ENCODE measurements at regions not wholly inside any gene's neighbourhood (a gene's known extent, or its start where the extent isn't known, plus 50 kb on each side); places are given as distances from the start of the nearest gene placed in this dataset.

DNA sequence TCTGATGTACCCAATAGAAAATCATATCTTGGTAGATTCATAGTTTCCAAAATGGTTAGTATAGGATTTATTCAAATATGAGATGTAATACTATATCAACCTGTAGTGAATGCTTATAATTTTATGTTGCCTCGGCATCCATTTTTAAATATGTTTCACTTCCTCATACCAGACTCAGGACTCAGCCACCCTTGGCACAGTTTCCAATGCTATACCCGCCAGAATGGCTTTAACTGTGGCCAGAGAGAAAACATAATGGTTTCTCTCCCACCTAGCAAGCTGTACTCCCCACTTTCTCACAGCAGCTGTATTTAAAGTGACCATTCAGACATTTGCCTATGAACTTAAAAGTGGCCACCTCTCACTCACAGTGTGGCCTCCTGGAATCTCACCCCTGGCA, 466.6 kb upstream of the PABPC4L start:
- Histone ChIP-seq H3K4me3 (ENCODE audit: insufficient read depth, low read depth, low read length) (no peak overlapping the region), H3K27me3 (ENCODE audit: control insufficient read depth, insufficient read depth, low read length, poor library complexity, severe bottlenecking) (no peaks in the 10 kb centered on the region), H3K9me3 (ENCODE audit: control insufficient read depth, low read length) (no peaks in the 10 kb centered on the region), H3K27ac (ENCODE audit: insufficient read depth, low read depth, low read length, poor library complexity, severe bottlenecking) (no peak overlapping the region), H3K36me3 (ENCODE audit: control insufficient read depth, insufficient read depth, low read length) (no peaks in the 10 kb centered on the region), H3K4me1 (ENCODE audit: control insufficient read depth, insufficient read depth, low read length) (no peaks in the 10 kb centered on the region)
- 90 to 91% methylated on average over 2 of the region's 2 CpGs for WGBS, 2 experiments

- Histone ChIP-seq H3K27me3 (ENCODE audit: control insufficient read depth, insufficient read depth, low read length, poor library complexity, severe bottlenecking) (no peaks in the 10 kb centered on the region), H3K27ac (ENCODE audit: insufficient read depth, low read depth, low read length, poor library complexity, severe bottlenecking) (no peak overlapping the region), H3K4me1 (ENCODE audit: control insufficient read depth, insufficient read depth, low read length) (no peaks in the 10 kb centered on the region), H3K4me3 (ENCODE audit: insufficient read depth, low read depth, low read length) (no peak overlapping the region), H3K36me3 (ENCODE audit: control insufficient read depth, insufficient read depth, low read length) (no peaks in the 10 kb centered on the region), H3K9me3 (ENCODE audit: control insufficient read depth, low read length) (no peaks in the 10 kb centered on the region)
- WGBS, 2 experiments = 92 to 95% methylated on average over 4 of the region's 4 CpGs
Measured at GRCh38 chr4:134666640-134667039, 465.1 kb upstream of the PABPC4L start.

DNA sequence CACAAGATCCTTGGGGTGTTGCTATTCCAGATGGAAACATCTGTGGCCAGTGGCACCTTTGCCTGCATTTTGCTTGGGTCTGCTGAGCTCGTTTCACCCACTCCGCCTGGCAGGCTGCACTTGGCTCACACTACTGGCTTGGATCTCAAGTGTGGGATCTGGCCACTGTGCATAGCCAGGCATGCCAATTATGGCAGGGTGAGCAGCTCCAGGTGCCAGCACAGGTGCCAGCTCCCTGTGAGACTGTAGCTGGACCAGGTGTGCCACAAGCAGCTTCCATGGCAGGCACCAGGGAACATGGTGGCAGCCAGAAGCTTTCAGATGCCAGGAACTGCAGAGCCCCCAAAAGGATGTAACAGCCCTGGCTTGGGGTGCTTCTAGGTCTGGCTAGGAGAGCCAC, 463.8 kb upstream of the PABPC4L start:
- Histone ChIP-seq H3K27me3 (ENCODE audit: control insufficient read depth, insufficient read depth, low read length, poor library complexity, severe bottlenecking) (no peaks in the 10 kb centered on the region), H3K27ac (ENCODE audit: insufficient read depth, low read depth, low read length, poor library complexity, severe bottlenecking) (no peak overlapping the region), H3K4me3 (ENCODE audit: insufficient read depth, low read depth, low read length) (no peak overlapping the region), H3K36me3 (ENCODE audit: control insufficient read depth, insufficient read depth, low read length) (no peaks in the 10 kb centered on the region), H3K9me3 (ENCODE audit: control insufficient read depth, low read length) (no peaks in the 10 kb centered on the region), H3K4me1 (ENCODE audit: control insufficient read depth, insufficient read depth, low read length) (no peaks in the 10 kb centered on the region)
- WGBS, 2 experiments = 88 to 95% methylated on average over 2 of the region's 2 CpGs

- WGBS, 2 experiments = 88 to 100% methylated on average over 1 of the region's 1 CpG
- Histone ChIP-seq H3K9me3 (ENCODE audit: control insufficient read depth, low read length) (no peaks in the 10 kb centered on the region), H3K36me3 (ENCODE audit: control insufficient read depth, insufficient read depth, low read length) (no peaks in the 10 kb centered on the region), H3K4me3 (ENCODE audit: insufficient read depth, low read depth, low read length) (no peak overlapping the region), H3K4me1 (ENCODE audit: control insufficient read depth, insufficient read depth, low read length) (no peaks in the 10 kb centered on the region), H3K27me3 (ENCODE audit: control insufficient read depth, insufficient read depth, low read length, poor library complexity, severe bottlenecking) (no peaks in the 10 kb centered on the region), H3K27ac (ENCODE audit: insufficient read depth, low read depth, low read length, poor library complexity, severe bottlenecking) (no peak overlapping the region)
Measured at GRCh38 chr4:134663742-134664141, 462.2 kb upstream of the PABPC4L start.

DNA sequence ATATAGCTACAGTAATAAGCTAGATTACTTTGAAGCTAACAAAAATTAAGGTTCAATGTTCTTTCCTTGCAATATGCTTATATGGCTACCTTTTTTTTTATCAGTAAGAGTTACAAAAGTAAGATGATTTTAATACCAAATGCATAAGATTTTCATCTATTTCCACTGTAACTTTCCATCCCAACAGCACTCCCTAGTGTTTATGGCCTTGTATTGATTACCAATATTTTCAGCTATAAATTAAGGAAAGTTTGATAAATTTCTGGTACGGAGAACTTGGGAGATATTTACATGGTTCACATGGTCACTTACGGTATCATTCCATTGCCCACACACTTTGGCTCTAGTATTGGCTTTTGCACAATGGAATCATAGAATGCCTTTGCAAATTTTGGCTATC, 448.9 kb upstream of the PABPC4L start:
- no peaks in the 10 kb centered on the region for H3K4me1 ChIP-seq (ENCODE audit: control insufficient read depth, insufficient read depth, low read length)
- no peaks in the 10 kb centered on the region for H3K36me3 ChIP-seq (ENCODE audit: control insufficient read depth, insufficient read depth, low read length)
- H3K9me3 ChIP-seq (ENCODE audit: control insufficient read depth, low read length) = no peaks in the 10 kb centered on the region
- no peak overlapping the region for H3K27ac ChIP-seq (ENCODE audit: insufficient read depth, low read depth, low read length, poor library complexity, severe bottlenecking)
- WGBS, 2 experiments = 97 to 100% methylated on average over 2 of the region's 2 CpGs
- no peaks in the 10 kb centered on the region for H3K27me3 ChIP-seq (ENCODE audit: control insufficient read depth, insufficient read depth, low read length, poor library complexity, severe bottlenecking)
- H3K4me3 ChIP-seq (ENCODE audit: insufficient read depth, low read depth, low read length) = no peak overlapping the region

- WGBS, 2 experiments = 81 to 100% methylated on average over 2 of the region's 2 CpGs
- H3K9me3 ChIP-seq (ENCODE audit: control insufficient read depth, low read length) = no peaks in the 10 kb centered on the region
- no peaks in the 10 kb centered on the region for H3K36me3 ChIP-seq (ENCODE audit: control insufficient read depth, insufficient read depth, low read length)
- H3K4me3 ChIP-seq (ENCODE audit: insufficient read depth, low read depth, low read length) = no peak overlapping the region
- H3K27me3 ChIP-seq (ENCODE audit: control insufficient read depth, insufficient read depth, low read length, poor library complexity, severe bottlenecking) = no peaks in the 10 kb centered on the region
- H3K4me1 ChIP-seq (ENCODE audit: control insufficient read depth, insufficient read depth, low read length) = no peaks in the 10 kb centered on the region
- no peak overlapping the region for H3K27ac ChIP-seq (ENCODE audit: insufficient read depth, low read depth, low read length, poor library complexity, severe bottlenecking)
Measured at GRCh38 chr4:134645778-134646177, 444.2 kb upstream of the PABPC4L start.

DNA sequence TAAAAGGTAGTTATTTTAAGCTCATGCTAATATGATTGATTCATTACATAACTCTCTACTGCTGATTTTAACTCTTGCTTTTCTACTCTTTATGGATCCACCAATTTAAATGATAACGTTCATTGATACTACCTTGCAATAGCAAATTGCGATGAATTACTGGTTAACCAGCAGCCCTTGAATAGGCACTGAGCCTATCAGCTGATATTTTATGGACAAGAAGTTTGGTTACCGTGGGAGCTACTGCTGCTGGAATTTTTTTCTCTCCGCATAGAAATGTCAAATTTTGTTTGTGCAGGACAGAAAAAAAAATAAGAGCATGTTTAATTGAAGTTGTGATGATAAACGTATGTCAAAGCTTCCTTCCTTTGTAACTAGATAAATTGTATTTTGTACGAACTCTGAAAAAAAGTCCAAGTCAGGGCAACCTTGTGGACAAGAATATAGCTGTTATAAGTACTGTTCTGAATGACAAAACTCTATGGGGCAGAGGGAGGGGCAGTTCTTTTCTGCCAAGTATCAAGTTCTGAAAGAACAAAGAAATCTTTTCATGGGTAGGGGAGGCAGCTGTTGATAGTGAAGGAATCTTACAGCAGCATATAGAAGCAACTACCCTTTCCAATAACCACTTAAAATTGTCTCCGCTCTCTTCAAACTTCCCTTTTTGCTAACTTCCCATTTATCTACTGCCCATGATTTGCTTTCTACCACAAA, 434.9 kb upstream of the PABPC4L start:
- no peaks in the 10 kb centered on the region for H3K9me3 ChIP-seq (ENCODE audit: control insufficient read depth, low read length)
- no peak overlapping the region for H3K4me3 ChIP-seq (ENCODE audit: insufficient read depth, low read depth, low read length)
- H3K36me3 ChIP-seq (ENCODE audit: control insufficient read depth, insufficient read depth, low read length) = no peaks in the 10 kb centered on the region
- H3K27me3 ChIP-seq (ENCODE audit: control insufficient read depth, insufficient read depth, low read length, poor library complexity, severe bottlenecking) = no peaks in the 10 kb centered on the region
- 93% methylated on average over 7 of the region's 7 CpGs for WGBS, 2 experiments
- no peak overlapping the region for H3K27ac ChIP-seq (ENCODE audit: insufficient read depth, low read depth, low read length, poor library complexity, severe bottlenecking)
- H3K4me1 ChIP-seq (ENCODE audit: control insufficient read depth, insufficient read depth, low read length) = no peaks in the 10 kb centered on the region

- Histone ChIP-seq H3K36me3 (ENCODE audit: control insufficient read depth, insufficient read depth, low read length) (no peaks in the 10 kb centered on the region), H3K4me1 (ENCODE audit: control insufficient read depth, insufficient read depth, low read length) (no peaks in the 10 kb centered on the region), H3K4me3 (ENCODE audit: insufficient read depth, low read depth, low read length) (no peak overlapping the region), H3K9me3 (ENCODE audit: control insufficient read depth, low read length) (no peaks in the 10 kb centered on the region), H3K27ac (ENCODE audit: insufficient read depth, low read depth, low read length, poor library complexity, severe bottlenecking) (no peak overlapping the region), H3K27me3 (ENCODE audit: control insufficient read depth, insufficient read depth, low read length, poor library complexity, severe bottlenecking) (no peaks in the 10 kb centered on the region)
- 90 to 91% methylated on average over 7 of the region's 7 CpGs for WGBS, 2 experiments
Measured at GRCh38 chr4:134634301-134634700, 432.7 kb upstream of the PABPC4L start.

GRCh38 chr4:134632056-134632455, 430.5 kb upstream of the PABPC4L start:
- Histone ChIP-seq H3K27me3 (ENCODE audit: control insufficient read depth, insufficient read depth, low read length, poor library complexity, severe bottlenecking) (no peaks in the 10 kb centered on the region), H3K4me1 (ENCODE audit: control insufficient read depth, insufficient read depth, low read length) (no peaks in the 10 kb centered on the region), H3K27ac (ENCODE audit: insufficient read depth, low read depth, low read length, poor library complexity, severe bottlenecking) (no peak overlapping the region), H3K36me3 (ENCODE audit: control insufficient read depth, insufficient read depth, low read length) (no peaks in the 10 kb centered on the region), H3K9me3 (ENCODE audit: control insufficient read depth, low read length) (no peaks in the 10 kb centered on the region), H3K4me3 (ENCODE audit: insufficient read depth, low read depth, low read length) (no peak overlapping the region)
- 100% methylated on average over 1 of the region's 1 CpG for WGBS, 2 experiments

- no peak overlapping the region for H3K27ac ChIP-seq (ENCODE audit: insufficient read depth, low read depth, low read length, poor library complexity, severe bottlenecking)
- no peaks in the 10 kb centered on the region for H3K27me3 ChIP-seq (ENCODE audit: control insufficient read depth, insufficient read depth, low read length, poor library complexity, severe bottlenecking)
- H3K4me3 ChIP-seq (ENCODE audit: insufficient read depth, low read depth, low read length) = no peak overlapping the region
- no peaks in the 10 kb centered on the region for H3K9me3 ChIP-seq (ENCODE audit: control insufficient read depth, low read length)
- peaks cover 11% of the 10 kb centered on the region for H3K4me1 ChIP-seq (ENCODE audit: control insufficient read depth, insufficient read depth, low read length)
- no peaks in the 10 kb centered on the region for H3K36me3 ChIP-seq (ENCODE audit: control insufficient read depth, insufficient read depth, low read length)
Measured at GRCh38 chr4:134628066-134628465, 426.5 kb upstream of the PABPC4L start.

DNA sequence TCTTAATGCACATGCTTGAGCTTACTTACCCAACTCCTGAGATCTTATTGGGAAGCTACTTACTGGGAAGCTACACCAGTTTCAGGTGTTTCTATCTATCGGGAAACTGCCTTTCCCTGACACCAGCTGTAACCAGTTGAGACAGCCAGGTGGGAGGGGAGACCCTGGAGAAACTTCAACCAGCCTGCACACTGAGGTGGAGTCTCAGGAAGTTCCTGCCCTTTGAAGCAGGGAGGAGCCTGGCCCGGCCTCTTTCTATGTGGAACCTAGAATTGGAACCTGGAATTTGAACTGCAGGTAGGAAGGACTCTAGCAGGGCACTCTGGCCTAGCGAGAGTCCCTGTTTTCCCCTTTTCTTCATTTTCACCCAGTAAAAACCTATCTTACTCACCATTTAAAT, 425.8 kb upstream of the PABPC4L start:
- Histone ChIP-seq H3K4me3 (ENCODE audit: insufficient read depth, low read depth, low read length) (no peak overlapping the region), H3K4me1 (ENCODE audit: control insufficient read depth, insufficient read depth, low read length) (peaks cover 11% of the 10 kb centered on the region), H3K36me3 (ENCODE audit: control insufficient read depth, insufficient read depth, low read length) (no peaks in the 10 kb centered on the region), H3K27me3 (ENCODE audit: control insufficient read depth, insufficient read depth, low read length, poor library complexity, severe bottlenecking) (no peaks in the 10 kb centered on the region), H3K9me3 (ENCODE audit: control insufficient read depth, low read length) (no peaks in the 10 kb centered on the region), H3K27ac (ENCODE audit: insufficient read depth, low read depth, low read length, poor library complexity, severe bottlenecking) (no peak overlapping the region)
- 92 to 93% methylated on average over 3 of the region's 3 CpGs for WGBS, 2 experiments

Measured in ectodermal cell (in vitro differentiated cells).